OCI-LY7 (cell line): ENCODE measurements at regions not wholly inside any gene's neighbourhood (a gene's known extent, or its start where the extent isn't known, plus 50 kb on each side); places are given as distances from the start of the nearest gene placed in this dataset.

ENCODE experiments used
- BruUV-seq: library from RNA; stranded (reverse); fragments of 400-500 nt; replicated peaks from 2 replicates; lab custom pipeline; 2021; lab: Mats Ljungman, UMichigan
- CTCF ChIA-PET: fragments of 300-600 bp; sonication (Branson Sonifier 250); formaldehyde crosslinking; loops from one replicate; lab custom pipeline; 2022; ENCODE audit warnings: antibody characterized with exemption; ENCODE audit not compliant: unreplicated experiment; lab: Charles Lee
- POLR2A ChIA-PET: fragments of 300-600 bp; sonication (Branson Sonifier 250); formaldehyde crosslinking; loops from one replicate; lab custom pipeline; 2022; ENCODE audit warnings: antibody characterized with exemption; lab: Charles Lee
- DNase-seq: peaks from one replicate; pipeline ENCODE4 v3.0.0-alpha.2; 2015; ENCODE audit warnings: low spot score
- H2AFZ ChIP-seq: fragments of 200-600 bp; sonication (generic), shearing (Covaris generic); 2 replicates; pipeline ENCODE4 v1.6.1; 2014; ENCODE audit warnings: mild to moderate bottlenecking, antibody characterized with exemption, low read length, moderate library complexity
- H3K27ac ChIP-seq: fragments of 200-600 bp; sonication (generic); 2 replicates; pipeline ENCODE4 v1.5.1; 2014; ENCODE audit warnings: mixed run types, low read depth, mild to moderate bottlenecking, moderate library complexity, low read length, inconsistent platforms; ENCODE audit not compliant: poor library complexity, severe bottlenecking
- H3K36me3 ChIP-seq: fragments of 200-600 bp; sonication (generic); 2 replicates; pipeline ENCODE4 v1.6.1; 2014; ENCODE audit warnings: mild to moderate bottlenecking, antibody characterized with exemption, low read length, moderate library complexity, mixed read lengths; ENCODE audit not compliant: insufficient read depth
- H3K4me1 ChIP-seq: fragments of 200-600 bp; sonication (generic); 2 replicates; pipeline ENCODE4 v1.5.1; 2014; ENCODE audit warnings: mild to moderate bottlenecking, low read length; ENCODE audit not compliant: insufficient read depth, poor library complexity, severe bottlenecking
- H3K4me2 ChIP-seq: fragments of 200-600 bp; sonication (generic); 2 replicates; pipeline ENCODE4 v1.6.1; 2014; ENCODE audit warnings: mild to moderate bottlenecking, low read length
- H3K4me3 ChIP-seq: fragments of 200-600 bp; sonication (generic); 2 replicates; pipeline ENCODE4 v1.5.1; 2014; ENCODE audit warnings: mild to moderate bottlenecking, low read depth, low read length; ENCODE audit not compliant: poor library complexity, severe bottlenecking
- H3K79me2 ChIP-seq: fragments of 200-600 bp; sonication (generic); 2 replicates; pipeline ENCODE4 v1.6.1; 2016; ENCODE audit warnings: low read depth, mild to moderate bottlenecking, low read length, moderate library complexity, mixed read lengths; ENCODE audit not compliant: insufficient read depth
- H3K9me2 ChIP-seq: fragments of 200-600 bp; sonication (generic); 2 replicates; pipeline ENCODE4 v1.6.1; 2016; ENCODE audit warnings: mild to moderate bottlenecking, low read length, mixed read lengths; ENCODE audit not compliant: insufficient read depth
- H3K9me3 ChIP-seq: fragments of 200-600 bp; sonication (generic); 2 replicates; pipeline ENCODE4 v1.6.1; 2014; ENCODE audit warnings: mild to moderate bottlenecking, mixed run types, low read length, mixed read lengths
- H4K20me1 ChIP-seq: fragments of 200-600 bp; sonication (generic); 2 replicates; pipeline ENCODE4 v1.6.1; 2014; ENCODE audit warnings: mild to moderate bottlenecking, antibody characterized with exemption, low read length, moderate library complexity, mixed read lengths; ENCODE audit not compliant: insufficient read depth
- CTCF ChIP-seq: fragments of 200-600 bp; sonication (generic); conservative IDR thresholded peaks from 2 replicates; pipeline ENCODE4 v1.5.1; 2014; ENCODE audit warnings: mild to moderate bottlenecking, antibody characterized with exemption, low read length, moderate library complexity, mixed read lengths
- EZH2phosphoT487 ChIP-seq: fragments of 200-600 bp; sonication (generic); IDR thresholded peaks from 2 replicates; pipeline ENCODE4 v1.6.1; 2018; ENCODE audit warnings: low read depth, borderline replicate concordance, mild to moderate bottlenecking, mixed run types, antibody characterized with exemption, low read length, moderate library complexity, mixed read lengths
- intact Hi-C: fragments of 100-400 bp; cut with micrococcal nuclease; formaldehyde crosslinking; loops from one replicate; pipeline ENCODE4 v1.10.0; 2022; ENCODE audit not compliant: unreplicated experiment

DNA sequence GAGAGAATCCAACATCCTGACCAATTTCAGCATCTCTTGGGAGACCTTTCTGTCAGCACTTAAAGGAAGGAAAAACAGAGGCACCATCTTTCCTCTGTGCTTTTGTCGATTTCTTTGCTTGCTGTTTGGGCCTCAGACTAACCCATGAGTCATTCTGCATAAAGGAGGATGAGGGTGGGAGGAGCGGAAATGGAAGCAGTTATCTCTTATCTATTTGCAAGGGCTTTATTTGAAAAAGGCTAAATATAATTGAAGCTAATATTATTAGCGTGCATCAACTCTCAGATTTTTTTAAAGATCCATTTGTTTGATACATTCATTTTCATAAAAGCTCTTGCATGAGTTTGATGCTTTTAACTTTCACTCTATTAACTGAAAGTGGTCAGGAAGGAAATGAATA, 72.9 kb downstream of the ZNF622 start:
- H3K4me2 ChIP-seq = no peak overlapping the region
- CTCF ChIA-PET = no interaction called here

GRCh38 chr5:16391858-16392649, 73.5 kb downstream of the ZNF622 start:
- H4K20me1 ChIP-seq = no peaks in the 10 kb centered on the region
- H3K9me2 ChIP-seq = no peaks in the 10 kb centered on the region
- POLR2A ChIA-PET = no interaction called here
- no peaks in the 10 kb centered on the region for H3K4me1 ChIP-seq
- no peaks in the 10 kb centered on the region for H3K36me3 ChIP-seq
- H3K4me2 ChIP-seq = no peak overlapping the region
- no peak for TF ChIP-seq CTCF
- CTCF ChIA-PET = no interaction called here
- H2AFZ ChIP-seq = no peak overlapping the region
- H3K4me3 ChIP-seq = no peak overlapping the region
- intact Hi-C loops = no loop called here
- BruUV-seq = no TSS peak
- DNase-seq = no peak
- no peak overlapping the region for H3K27ac ChIP-seq
- H3K9me3 ChIP-seq = no peaks in the 10 kb centered on the region
- no peaks in the 10 kb centered on the region for H3K79me2 ChIP-seq

More for the DNA sequence above, 72.9 kb downstream of the ZNF622 start:
- POLR2A ChIA-PET = no interaction called here
- H3K4me3 ChIP-seq = no peak overlapping the region
- H4K20me1 ChIP-seq = no peaks in the 10 kb centered on the region
- no peaks in the 10 kb centered on the region for H3K36me3 ChIP-seq
- H3K4me1 ChIP-seq = no peaks in the 10 kb centered on the region
- no peaks in the 10 kb centered on the region for H3K79me2 ChIP-seq
- no peaks in the 10 kb centered on the region for H3K9me2 ChIP-seq
- BruUV-seq = no TSS peak
- no peak overlapping the region for H2AFZ ChIP-seq
- H3K27ac ChIP-seq = no peak overlapping the region
- no peak for TF ChIP-seq CTCF
- no peak for TF ChIP-seq EZH2phosphoT487
- no peak for DNase-seq
- intact Hi-C loops = no loop called here
- H3K9me3 ChIP-seq = no peaks in the 10 kb centered on the region

- H4K20me1 ChIP-seq = no peaks in the 10 kb centered on the region
- CTCF ChIA-PET = no interaction called here
- no TSS peak for BruUV-seq
- no peak overlapping the region for H3K4me3 ChIP-seq
- no peak overlapping the region for H3K27ac ChIP-seq
- intact Hi-C loops = no loop called here
- H2AFZ ChIP-seq = no peak overlapping the region
- H3K4me1 ChIP-seq = no peaks in the 10 kb centered on the region
- no peaks in the 10 kb centered on the region for H3K9me2 ChIP-seq
- no peaks in the 10 kb centered on the region for H3K79me2 ChIP-seq
- POLR2A ChIA-PET = interaction anchor here (0.6 kb wide), 1 partner anchor 1606 kb away, joined by 3 read pairs; no protein-coding TSS in a partner anchor
- no peak overlapping the region for H3K4me2 ChIP-seq
- no peak for DNase-seq
- H3K36me3 ChIP-seq = no peaks in the 10 kb centered on the region
- TF ChIP-seq CTCF (no peak), EZH2phosphoT487 (no peak)
- no peaks in the 10 kb centered on the region for H3K9me3 ChIP-seq
These were observed 74.8 kb downstream of the ZNF622 start for GRCh38 chr5:16390825-16391224.
